WTC11 (cell line): ENCODE measurements at regions not wholly inside any gene's neighbourhood (a gene's known extent, or its start where the extent isn't known, plus 50 kb on each side); places are given as distances from the start of the nearest gene placed in this dataset.

Source experiments
- ATAC-seq: fragments of 200-7000 bp; cut with Tn5 transposase; 2 replicates; pipeline ENCODE4 v1.10.0; 2021; ENCODE audit warnings: mild to moderate bottlenecking, moderate library complexity
- CTCF ChIA-PET: fragments of 300-600 bp; sonication (Branson Sonifier 250); formaldehyde crosslinking; loops from one replicate; lab custom pipeline; 2021; ENCODE audit warnings: antibody characterized with exemption; lab: Charles Lee
- POLR2A ChIA-PET: fragments of 350-600 bp; sonication (Branson Sonifier 250); formaldehyde crosslinking; loops from one replicate; lab custom pipeline; 2021; ENCODE audit warnings: antibody characterized with exemption; lab: Charles Lee
- DNase-seq: peaks from one replicate; pipeline ENCODE4 v3.0.0; 2021; ENCODE audit warnings: low spot score
- H3K27ac Mint-ChIP-seq: 2 replicates; pipeline ENCODE4 v1.8.0; 2021; ENCODE audit warnings: mixed read lengths
- H3K27me3 Mint-ChIP-seq: 2 replicates; pipeline ENCODE4 v1.8.0; 2021; ENCODE audit warnings: low read depth, mild to moderate bottlenecking, moderate library complexity, mixed read lengths
- H3K36me3 Mint-ChIP-seq: 2 replicates; pipeline ENCODE4 v1.8.0; 2021; ENCODE audit warnings: mixed read lengths
- H3K4me1 Mint-ChIP-seq: 2 replicates; pipeline ENCODE4 v1.8.0; 2022; ENCODE audit warnings: mixed read lengths
- H3K4me3 Mint-ChIP-seq: 2 replicates; pipeline ENCODE4 v1.8.0; 2021; ENCODE audit warnings: mild to moderate bottlenecking, moderate library complexity, mixed read lengths
- H3K9me3 Mint-ChIP-seq: 2 replicates; pipeline ENCODE4 v1.8.0; 2021; ENCODE audit warnings: mixed read lengths
- CREM ChIP-seq: sonication (generic); formaldehyde crosslinking; IDR thresholded peaks from 2 replicates; pipeline ENCODE4 v1.8.1; 2022; ENCODE audit warnings: mild to moderate bottlenecking, missing genetic modification reagents, moderate library complexity
- ETV6 ChIP-seq: sonication (generic); formaldehyde crosslinking; IDR thresholded peaks from 2 replicates; pipeline ENCODE4 v1.8.1; 2022; ENCODE audit warnings: mild to moderate bottlenecking, missing genetic modification reagents
- HMGA2 ChIP-seq: fragments of 250-450 bp; sonication (Bioruptor Pico); IDR thresholded peaks from 2 replicates; pipeline ENCODE4 v1.4.0; 2021; ENCODE audit warnings: mild to moderate bottlenecking, moderate library complexity
- NFATC4 ChIP-seq: fragments of 250-450 bp; sonication (Bioruptor Pico); IDR thresholded peaks from 2 replicates; pipeline ENCODE4 v1.9.0; 2021; ENCODE audit warnings: mild to moderate bottlenecking
- RELA ChIP-seq: sonication (generic); formaldehyde crosslinking; IDR thresholded peaks from 2 replicates; pipeline ENCODE4 v1.8.1; 2022; ENCODE audit warnings: missing genetic modification reagents, mild to moderate bottlenecking, borderline replicate concordance
- SMAD3 ChIP-seq: sonication (generic); formaldehyde crosslinking; IDR thresholded peaks from 2 replicates; pipeline ENCODE4 v1.8.0; 2022; ENCODE audit warnings: missing genetic modification reagents, mild to moderate bottlenecking, borderline replicate concordance
- SOX15 ChIP-seq: fragments of 250-450 bp; sonication (Bioruptor Pico); IDR thresholded peaks from 2 replicates; pipeline ENCODE4 v1.9.0; 2021; ENCODE audit warnings: mild to moderate bottlenecking
- TEAD4 ChIP-seq: sonication (generic); formaldehyde crosslinking; IDR thresholded peaks from 2 replicates; pipeline ENCODE4 v1.8.0; 2022; ENCODE audit warnings: mild to moderate bottlenecking, missing genetic modification reagents
- ZBTB21 ChIP-seq: sonication (generic); formaldehyde crosslinking; IDR thresholded peaks from 2 replicates; pipeline ENCODE4 v1.8.1; 2023; ENCODE audit warnings: mild to moderate bottlenecking, missing genetic modification reagents, borderline replicate concordance
- ZNF138 ChIP-seq: sonication (generic); formaldehyde crosslinking; conservative IDR thresholded peaks from 2 replicates; pipeline ENCODE4 v1.8.1; 2022; ENCODE audit warnings: mild to moderate bottlenecking, moderate library complexity, missing genetic modification reagents
- ZNF317 ChIP-seq: sonication (generic); formaldehyde crosslinking; IDR thresholded peaks from 2 replicates; pipeline ENCODE4 v1.8.1; 2023; ENCODE audit warnings: low read depth, mild to moderate bottlenecking, moderate library complexity, missing genetic modification reagents, borderline replicate concordance
- TF ChIP-seq, protein P1 (sequence below): sonication (generic); formaldehyde crosslinking; IDR thresholded peaks from 2 replicates; pipeline ENCODE4 v1.8.1; 2023; ENCODE audit warnings: mild to moderate bottlenecking, missing genetic modification reagents, moderate library complexity
- TF ChIP-seq, protein P2 (sequence below): sonication (generic); formaldehyde crosslinking; IDR thresholded peaks from 2 replicates; pipeline ENCODE4 v1.8.0; 2023; ENCODE audit warnings: missing genetic modification reagents
- TF ChIP-seq, protein P3 (sequence below): sonication (generic); formaldehyde crosslinking; IDR thresholded peaks from 2 replicates; pipeline ENCODE4 v1.8.0; 2022; ENCODE audit warnings: mild to moderate bottlenecking, missing genetic modification reagents
- TF ChIP-seq, protein P4 (sequence below): sonication (generic); formaldehyde crosslinking; IDR thresholded peaks from 2 replicates; pipeline ENCODE4 v1.8.0; 2022; ENCODE audit warnings: mild to moderate bottlenecking, missing genetic modification reagents
- TF ChIP-seq, protein P5 (sequence below): sonication (generic); formaldehyde crosslinking; IDR thresholded peaks from 2 replicates; pipeline ENCODE4 v1.8.1; 2023; ENCODE audit warnings: mild to moderate bottlenecking, missing genetic modification reagents, borderline replicate concordance
- TF ChIP-seq, protein P6 (sequence below): sonication (generic); formaldehyde crosslinking; IDR thresholded peaks from 2 replicates; pipeline ENCODE4 v1.8.1; 2023; ENCODE audit warnings: mild to moderate bottlenecking, missing genetic modification reagents, moderate library complexity
- TF ChIP-seq, protein P7 (sequence below): sonication (generic); formaldehyde crosslinking; IDR thresholded peaks from 2 replicates; pipeline ENCODE4 v1.8.1; 2022; ENCODE audit warnings: missing genetic modification reagents, borderline replicate concordance
- TF ChIP-seq, protein P8 (sequence below): fragments of 250-450 bp; sonication (Bioruptor Pico); conservative IDR thresholded peaks from 2 replicates; pipeline ENCODE4 v1.9.0; 2021; ENCODE audit warnings: mild to moderate bottlenecking

DNA sequence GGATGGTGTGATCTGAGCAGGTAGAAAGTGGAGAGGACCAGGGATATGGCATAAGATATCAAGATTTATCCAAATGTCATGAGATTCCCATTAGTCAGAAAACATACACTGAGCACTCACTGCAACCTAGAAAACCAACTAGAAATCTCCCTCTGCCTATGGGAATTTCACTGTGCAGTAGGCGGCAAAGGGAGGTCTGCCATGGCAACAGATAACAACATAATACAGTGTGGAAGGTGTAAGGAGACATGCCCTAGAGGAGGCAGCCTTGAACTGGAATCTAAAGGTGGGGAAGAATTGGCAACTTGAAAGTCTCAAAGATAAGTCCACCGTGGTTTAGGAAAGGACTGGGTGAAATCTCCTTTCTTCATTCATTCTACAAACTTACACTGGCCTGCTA lies 238.4 kb downstream of the ATG4C start:
- Mint-ChIP-seq H3K27me3 (no peaks in the 10 kb centered on the region; the same call in 1 of the 2 replicates), H3K4me1 (peaks cover 7% of the 10 kb centered on the region; the same call in 1 of the 2 replicates), H3K4me3 (no peak overlapping the region), H3K9me3 (no peaks in the 10 kb centered on the region), H3K27ac (no peak overlapping the region), H3K36me3 (no peaks in the 10 kb centered on the region)
- DNase-seq (no peak), ATAC-seq (peak; percentile 56)
- CTCF ChIA-PET = interaction anchor here (1.0 to 1.1 kb wide), 2 partner anchors 126 to 151 kb away, joined by 4 to 8 read pairs; no protein-coding TSS in a partner anchor
- POLR2A ChIA-PET = no interaction called here
- TF ChIP-seq SOX15 (CRISPR knock-in tag) (no peak), HMGA2 (CRISPR knock-in tag) (no peak), SMAD3 (CRISPR knock-in tag) (no peak), TEAD4 (CRISPR knock-in tag) (no peak), ZBTB21 (CRISPR knock-in tag) (no peak), ZNF317 (no peak)
- TF ChIP-seq, protein P1, sequence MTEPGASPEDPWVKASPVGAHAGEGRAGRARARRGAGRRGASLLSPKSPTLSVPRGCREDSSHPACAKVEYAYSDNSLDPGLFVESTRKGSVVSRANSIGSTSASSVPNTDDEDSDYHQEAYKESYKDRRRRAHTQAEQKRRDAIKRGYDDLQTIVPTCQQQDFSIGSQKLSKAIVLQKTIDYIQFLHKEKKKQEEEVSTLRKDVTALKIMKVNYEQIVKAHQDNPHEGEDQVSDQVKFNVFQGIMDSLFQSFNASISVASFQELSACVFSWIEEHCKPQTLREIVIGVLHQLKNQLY (CRISPR knock-in tag) = no peak
- TF ChIP-seq, protein P2, sequence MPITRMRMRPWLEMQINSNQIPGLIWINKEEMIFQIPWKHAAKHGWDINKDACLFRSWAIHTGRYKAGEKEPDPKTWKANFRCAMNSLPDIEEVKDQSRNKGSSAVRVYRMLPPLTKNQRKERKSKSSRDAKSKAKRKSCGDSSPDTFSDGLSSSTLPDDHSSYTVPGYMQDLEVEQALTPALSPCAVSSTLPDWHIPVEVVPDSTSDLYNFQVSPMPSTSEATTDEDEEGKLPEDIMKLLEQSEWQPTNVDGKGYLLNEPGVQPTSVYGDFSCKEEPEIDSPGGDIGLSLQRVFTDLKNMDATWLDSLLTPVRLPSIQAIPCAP (CRISPR knock-in tag) = no peak
- TF ChIP-seq, all 79 proteins: peak for 0

DNA sequence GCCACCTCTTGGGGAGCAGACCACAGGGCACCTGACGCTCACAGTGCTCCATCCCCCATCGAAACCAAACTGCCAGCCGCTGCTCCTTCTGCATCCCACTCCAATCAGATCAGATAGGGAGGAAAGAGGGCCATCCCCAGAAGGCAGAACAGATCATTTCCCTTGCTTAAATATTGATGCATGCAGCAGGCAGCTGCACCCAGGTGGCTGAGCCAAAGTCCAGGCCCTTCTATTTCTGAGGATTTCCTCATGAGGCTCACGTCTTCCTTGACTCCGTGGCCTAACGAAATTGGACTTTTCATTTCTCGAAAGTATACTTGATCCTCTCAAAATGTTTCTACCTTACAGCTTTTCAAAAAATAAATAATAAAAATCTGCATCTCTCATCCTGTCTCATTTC lies 239.2 kb downstream of the ATG4C start:
- no peaks in the 10 kb centered on the region; the same call in 1 of the 2 replicates for H3K27me3 Mint-ChIP-seq
- DNase-seq (no peak), ATAC-seq (no peak)
- CTCF ChIA-PET = interaction anchor here (0.7 to 1.1 kb wide), 4 partner anchors 126 to 884 kb away, joined by 3 to 8 read pairs (median 4); no protein-coding TSS in a partner anchor
- TF ChIP-seq NFATC4 (CRISPR knock-in tag) = no peak
- TF ChIP-seq, protein P1 (CRISPR knock-in tag) = no peak
- TF ChIP-seq, protein P3, sequence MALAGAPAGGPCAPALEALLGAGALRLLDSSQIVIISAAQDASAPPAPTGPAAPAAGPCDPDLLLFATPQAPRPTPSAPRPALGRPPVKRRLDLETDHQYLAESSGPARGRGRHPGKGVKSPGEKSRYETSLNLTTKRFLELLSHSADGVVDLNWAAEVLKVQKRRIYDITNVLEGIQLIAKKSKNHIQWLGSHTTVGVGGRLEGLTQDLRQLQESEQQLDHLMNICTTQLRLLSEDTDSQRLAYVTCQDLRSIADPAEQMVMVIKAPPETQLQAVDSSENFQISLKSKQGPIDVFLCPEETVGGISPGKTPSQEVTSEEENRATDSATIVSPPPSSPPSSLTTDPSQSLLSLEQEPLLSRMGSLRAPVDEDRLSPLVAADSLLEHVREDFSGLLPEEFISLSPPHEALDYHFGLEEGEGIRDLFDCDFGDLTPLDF (CRISPR knock-in tag) = no peak
- no peak for TF ChIP-seq ZNF138 (CRISPR knock-in tag)
- TF ChIP-seq, protein P4, sequence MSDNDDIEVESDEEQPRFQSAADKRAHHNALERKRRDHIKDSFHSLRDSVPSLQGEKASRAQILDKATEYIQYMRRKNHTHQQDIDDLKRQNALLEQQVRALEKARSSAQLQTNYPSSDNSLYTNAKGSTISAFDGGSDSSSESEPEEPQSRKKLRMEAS (CRISPR knock-in tag) = no peak
- TF ChIP-seq, protein P5, sequence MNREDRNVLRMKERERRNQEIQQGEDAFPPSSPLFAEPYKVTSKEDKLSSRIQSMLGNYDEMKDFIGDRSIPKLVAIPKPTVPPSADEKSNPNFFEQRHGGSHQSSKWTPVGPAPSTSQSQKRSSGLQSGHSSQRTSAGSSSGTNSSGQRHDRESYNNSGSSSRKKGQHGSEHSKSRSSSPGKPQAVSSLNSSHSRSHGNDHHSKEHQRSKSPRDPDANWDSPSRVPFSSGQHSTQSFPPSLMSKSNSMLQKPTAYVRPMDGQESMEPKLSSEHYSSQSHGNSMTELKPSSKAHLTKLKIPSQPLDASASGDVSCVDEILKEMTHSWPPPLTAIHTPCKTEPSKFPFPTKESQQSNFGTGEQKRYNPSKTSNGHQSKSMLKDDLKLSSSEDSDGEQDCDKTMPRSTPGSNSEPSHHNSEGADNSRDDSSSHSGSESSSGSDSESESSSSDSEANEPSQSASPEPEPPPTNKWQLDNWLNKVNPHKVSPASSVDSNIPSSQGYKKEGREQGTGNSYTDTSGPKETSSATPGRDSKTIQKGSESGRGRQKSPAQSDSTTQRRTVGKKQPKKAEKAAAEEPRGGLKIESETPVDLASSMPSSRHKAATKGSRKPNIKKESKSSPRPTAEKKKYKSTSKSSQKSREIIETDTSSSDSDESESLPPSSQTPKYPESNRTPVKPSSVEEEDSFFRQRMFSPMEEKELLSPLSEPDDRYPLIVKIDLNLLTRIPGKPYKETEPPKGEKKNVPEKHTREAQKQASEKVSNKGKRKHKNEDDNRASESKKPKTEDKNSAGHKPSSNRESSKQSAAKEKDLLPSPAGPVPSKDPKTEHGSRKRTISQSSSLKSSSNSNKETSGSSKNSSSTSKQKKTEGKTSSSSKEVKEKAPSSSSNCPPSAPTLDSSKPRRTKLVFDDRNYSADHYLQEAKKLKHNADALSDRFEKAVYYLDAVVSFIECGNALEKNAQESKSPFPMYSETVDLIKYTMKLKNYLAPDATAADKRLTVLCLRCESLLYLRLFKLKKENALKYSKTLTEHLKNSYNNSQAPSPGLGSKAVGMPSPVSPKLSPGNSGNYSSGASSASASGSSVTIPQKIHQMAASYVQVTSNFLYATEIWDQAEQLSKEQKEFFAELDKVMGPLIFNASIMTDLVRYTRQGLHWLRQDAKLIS = no peak
- TF ChIP-seq CREM (CRISPR knock-in tag) = no peak
- TF ChIP-seq, protein P6, sequence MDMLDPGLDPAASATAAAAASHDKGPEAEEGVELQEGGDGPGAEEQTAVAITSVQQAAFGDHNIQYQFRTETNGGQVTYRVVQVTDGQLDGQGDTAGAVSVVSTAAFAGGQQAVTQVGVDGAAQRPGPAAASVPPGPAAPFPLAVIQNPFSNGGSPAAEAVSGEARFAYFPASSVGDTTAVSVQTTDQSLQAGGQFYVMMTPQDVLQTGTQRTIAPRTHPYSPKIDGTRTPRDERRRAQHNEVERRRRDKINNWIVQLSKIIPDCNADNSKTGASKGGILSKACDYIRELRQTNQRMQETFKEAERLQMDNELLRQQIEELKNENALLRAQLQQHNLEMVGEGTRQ (CRISPR knock-in tag) = no peak
- no peak for TF ChIP-seq RELA
- TF ChIP-seq ETV6 (CRISPR knock-in tag) = no peak
- TF ChIP-seq, protein P7, sequence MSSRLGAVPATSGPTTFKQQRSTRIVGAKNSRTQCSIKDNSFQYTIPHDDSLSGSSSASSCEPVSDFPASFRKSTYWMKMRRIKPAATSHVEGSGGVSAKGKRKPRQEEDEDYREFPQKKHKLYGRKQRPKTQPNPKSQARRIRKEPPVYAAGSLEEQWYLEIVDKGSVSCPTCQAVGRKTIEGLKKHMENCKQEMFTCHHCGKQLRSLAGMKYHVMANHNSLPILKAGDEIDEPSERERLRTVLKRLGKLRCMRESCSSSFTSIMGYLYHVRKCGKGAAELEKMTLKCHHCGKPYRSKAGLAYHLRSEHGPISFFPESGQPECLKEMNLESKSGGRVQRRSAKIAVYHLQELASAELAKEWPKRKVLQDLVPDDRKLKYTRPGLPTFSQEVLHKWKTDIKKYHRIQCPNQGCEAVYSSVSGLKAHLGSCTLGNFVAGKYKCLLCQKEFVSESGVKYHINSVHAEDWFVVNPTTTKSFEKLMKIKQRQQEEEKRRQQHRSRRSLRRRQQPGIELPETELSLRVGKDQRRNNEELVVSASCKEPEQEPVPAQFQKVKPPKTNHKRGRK = no peak
- TF ChIP-seq, protein P8, sequence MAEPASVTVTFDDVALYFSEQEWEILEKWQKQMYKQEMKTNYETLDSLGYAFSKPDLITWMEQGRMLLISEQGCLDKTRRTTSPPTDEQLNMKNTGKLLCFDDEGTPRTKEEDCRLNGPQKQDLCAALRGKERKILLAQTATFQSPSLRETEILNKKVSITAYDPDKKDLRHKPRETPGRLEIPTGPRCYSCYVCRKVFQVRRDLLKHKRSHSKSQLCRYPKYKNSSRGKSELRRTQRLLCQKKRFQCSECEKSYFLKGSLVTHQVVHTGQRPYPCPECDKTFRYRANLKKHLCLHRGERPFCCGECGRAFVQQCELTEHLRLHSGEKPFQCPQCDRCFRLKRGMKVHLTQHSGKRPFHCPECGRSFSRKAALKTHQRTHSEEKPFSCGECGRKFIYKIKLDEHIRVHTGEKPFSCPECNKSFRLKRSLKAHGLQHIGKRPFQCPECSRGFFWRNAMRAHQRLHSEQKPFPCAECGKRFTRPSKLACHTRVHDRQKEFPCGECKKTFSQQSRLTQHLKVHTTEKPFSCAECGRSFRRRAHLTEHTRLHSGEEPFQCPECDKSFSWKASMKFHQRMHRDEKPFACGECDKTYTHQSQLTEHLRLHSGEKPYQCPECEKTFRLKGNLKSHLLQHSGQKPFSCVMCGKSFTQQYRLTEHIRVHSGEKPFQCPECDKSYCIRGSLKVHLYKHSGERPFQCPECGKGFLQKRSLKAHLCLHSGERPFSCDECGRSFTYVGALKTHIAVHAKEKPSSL (CRISPR knock-in tag) = no peak
- H3K4me3 Mint-ChIP-seq = no peak overlapping the region
- H3K4me1 Mint-ChIP-seq = peaks cover 9% of the 10 kb centered on the region; the same call in 1 of the 2 replicates
- POLR2A ChIA-PET = no interaction called here
- no peaks in the 10 kb centered on the region for H3K36me3 Mint-ChIP-seq
- peaks cover under 1% of the 10 kb centered on the region; the same call in 1 of the 2 replicates for H3K9me3 Mint-ChIP-seq
- no peak overlapping the region for H3K27ac Mint-ChIP-seq
